Thoracic aorta (tissue), 2 donors: ENCODE measurements at regions not wholly inside any gene's neighbourhood (a gene's known extent, or its start where the extent isn't known, plus 50 kb on each side); places are given as distances from the start of the nearest gene placed in this dataset.

ENCODE experiments used
- ATAC-seq: fragments of 150-250 bp; one replicate; pipeline ENCODE4 v1.8.0; 2017; ENCODE audit warnings: low read depth; ENCODE audit not compliant: insufficient number of reproducible peaks, low FRiP score
- DNase-seq: peaks from one replicate; pipeline ENCODE4 v3.0.0-alpha.2; 2020; ENCODE audit warnings: low spot score
- H3K27ac ChIP-seq, 2 donors: fragments of 200-600 bp; sonication (generic); 1 replicate in 1 of 2; 2 replicates in 1 of 2; pipeline ENCODE4 v1.5.1; 2016; ENCODE audit warnings: mild to moderate bottlenecking in 2 of 2, moderate library complexity in 2 of 2
- H3K27me3 ChIP-seq: fragments of 200-600 bp; sonication (generic); replicated peaks from 2 replicates; pipeline ENCODE4 v1.6.0; 2016; ENCODE audit warnings: mild to moderate bottlenecking; ENCODE audit not compliant: insufficient read depth
- H3K36me3 ChIP-seq: fragments of 200-600 bp; sonication (generic); one replicate; pipeline ENCODE4 v1.5.1; 2016
- H3K4me1 ChIP-seq, 2 donors: fragments of 200-600 bp; sonication (generic); 1 replicate in 1 of 2; 2 replicates in 1 of 2; pipeline versions ENCODE4 v1.5.1 to v1.6.0; 2016; ENCODE audit warnings: low read depth in 2 of 2, mild to moderate bottlenecking in 1 of 2; ENCODE audit not compliant: control insufficient read depth in 1 of 2
- H3K4me3 ChIP-seq: fragments of 200-600 bp; sonication (generic); 2 replicates; pipeline ENCODE4 v1.5.1; 2016; ENCODE audit warnings: mild to moderate bottlenecking
- H3K9me3 ChIP-seq: fragments of 200-600 bp; sonication (generic); 2 replicates; pipeline ENCODE4 v1.5.1; 2016
- TF ChIP-seq, protein P1 (sequence below): fragments of 200-600 bp; sonication (generic); IDR thresholded peaks from one replicate; pipeline ENCODE4 v1.5.1; 2019; ENCODE audit warnings: antibody characterized with exemption

DNA sequence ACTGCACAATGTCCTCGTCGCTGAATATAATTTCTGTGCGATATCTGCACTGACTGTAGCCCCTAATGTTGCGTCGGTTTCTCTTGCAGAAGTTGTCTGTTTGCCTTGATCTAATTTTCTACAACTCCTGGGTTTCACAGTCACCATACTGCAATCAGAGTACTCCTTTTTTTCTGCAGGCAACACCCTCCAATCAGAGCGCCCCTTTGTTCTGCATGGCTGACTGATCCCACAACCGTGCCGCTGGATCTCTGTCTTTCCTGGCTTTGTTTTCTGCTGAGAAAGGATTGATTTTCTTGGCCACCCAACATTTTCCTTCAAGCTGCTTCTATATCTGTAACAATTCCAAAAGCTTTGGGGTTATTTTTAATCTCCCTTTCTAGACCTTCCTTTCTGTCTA, 182.2 kb upstream of the SMARCA2 start:
- Histone ChIP-seq H3K36me3 (no peaks in the 10 kb centered on the region), H3K4me3 (no peak overlapping the region), H3K27ac (no peak overlapping the region), H3K4me1 (no peaks in the 10 kb centered on the region), H3K27me3 (no peaks in the 10 kb centered on the region), H3K9me3 (no peaks in the 10 kb centered on the region)
- DNase-seq (no peak), ATAC-seq (no peak)
- TF ChIP-seq, protein P1, sequence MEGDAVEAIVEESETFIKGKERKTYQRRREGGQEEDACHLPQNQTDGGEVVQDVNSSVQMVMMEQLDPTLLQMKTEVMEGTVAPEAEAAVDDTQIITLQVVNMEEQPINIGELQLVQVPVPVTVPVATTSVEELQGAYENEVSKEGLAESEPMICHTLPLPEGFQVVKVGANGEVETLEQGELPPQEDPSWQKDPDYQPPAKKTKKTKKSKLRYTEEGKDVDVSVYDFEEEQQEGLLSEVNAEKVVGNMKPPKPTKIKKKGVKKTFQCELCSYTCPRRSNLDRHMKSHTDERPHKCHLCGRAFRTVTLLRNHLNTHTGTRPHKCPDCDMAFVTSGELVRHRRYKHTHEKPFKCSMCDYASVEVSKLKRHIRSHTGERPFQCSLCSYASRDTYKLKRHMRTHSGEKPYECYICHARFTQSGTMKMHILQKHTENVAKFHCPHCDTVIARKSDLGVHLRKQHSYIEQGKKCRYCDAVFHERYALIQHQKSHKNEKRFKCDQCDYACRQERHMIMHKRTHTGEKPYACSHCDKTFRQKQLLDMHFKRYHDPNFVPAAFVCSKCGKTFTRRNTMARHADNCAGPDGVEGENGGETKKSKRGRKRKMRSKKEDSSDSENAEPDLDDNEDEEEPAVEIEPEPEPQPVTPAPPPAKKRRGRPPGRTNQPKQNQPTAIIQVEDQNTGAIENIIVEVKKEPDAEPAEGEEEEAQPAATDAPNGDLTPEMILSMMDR = no peak

- Histone ChIP-seq H3K4me1 (no peaks in the 10 kb centered on the region), H3K27ac (no peak overlapping the region), H3K4me3 (no peak overlapping the region), H3K27me3 (no peaks in the 10 kb centered on the region), H3K36me3 (no peaks in the 10 kb centered on the region), H3K9me3 (no peaks in the 10 kb centered on the region)
- DNase-seq = no peak
- TF ChIP-seq, protein P1 = no peak
- no peak for ATAC-seq
Measured at GRCh38 chr9:1837453-1838084, 177.6 kb upstream of the SMARCA2 start.

DNA sequence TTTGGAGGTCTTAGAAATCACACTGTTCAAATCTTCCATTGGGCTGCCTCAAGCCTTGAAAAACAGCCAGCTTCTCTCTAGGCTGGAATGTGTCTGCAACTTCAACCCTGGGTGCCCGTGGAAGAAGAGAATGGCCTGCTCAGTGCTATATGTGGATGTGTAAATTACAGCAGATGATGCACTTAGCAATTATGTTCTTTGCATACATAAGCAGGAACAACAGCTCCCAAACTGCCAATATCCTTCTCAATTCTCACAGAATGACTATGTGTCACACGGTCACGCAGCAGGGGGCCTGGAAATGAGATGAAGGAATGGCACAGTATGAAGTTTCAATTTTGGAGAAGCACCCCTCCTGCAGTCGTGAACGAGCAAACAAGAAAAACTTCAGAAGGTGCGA, 175.2 kb upstream of the SMARCA2 start:
- Histone ChIP-seq H3K27ac (no peak overlapping the region), H3K9me3 (no peaks in the 10 kb centered on the region), H3K4me3 (no peak overlapping the region), H3K4me1 (no peaks in the 10 kb centered on the region), H3K27me3 (no peaks in the 10 kb centered on the region), H3K36me3 (no peaks in the 10 kb centered on the region)
- TF ChIP-seq, protein P1 = no peak
- DNase-seq (no peak), ATAC-seq (no peak)

GRCh38 chr9:1845425-1845824, 169.7 kb upstream of the SMARCA2 start:
- no peaks in the 10 kb centered on the region for H3K36me3 ChIP-seq
- H3K9me3 ChIP-seq = no peaks in the 10 kb centered on the region
- no peak overlapping the region for H3K4me3 ChIP-seq
- TF ChIP-seq, protein P1 = no peak
- ATAC-seq (no peak), DNase-seq (no peak)
- H3K27me3 ChIP-seq = no peaks in the 10 kb centered on the region
- no peak overlapping the region for H3K27ac ChIP-seq
- H3K4me1 ChIP-seq = no peaks in the 10 kb centered on the region

- no peak for ATAC-seq
- no peaks in the 10 kb centered on the region for H3K27me3 ChIP-seq
- H3K27ac ChIP-seq = no peak overlapping the region
- no peaks in the 10 kb centered on the region for H3K36me3 ChIP-seq
- DNase-seq = no peak
- TF ChIP-seq, protein P1 = no peak
- no peak overlapping the region for H3K4me3 ChIP-seq
- H3K9me3 ChIP-seq = peaks cover 5% of the 10 kb centered on the region
- no peaks in the 10 kb centered on the region for H3K4me1 ChIP-seq
Measured at GRCh38 chr9:1855726-1856125, 159.4 kb upstream of the SMARCA2 start.
